CD4-positive, alpha-beta T cell treated with Interleukin-4 for 1 hour (primary cell): ENCODE measurements at regions not wholly inside any gene's neighbourhood (a gene's known extent, or its start where the extent isn't known, plus 50 kb on each side); places are given as distances from the start of the nearest gene placed in this dataset.

ENCODE experiments used
- DNase-seq, 2 donors: peaks; one replicate each; pipeline ENCODE4 v3.0.0-alpha.2; 2020 to 2022

- DNase-seq, result no peak
Observed at GRCh38 chr6:29999416-29999815, 57.1 kb downstream of the HLA-A start.

GRCh38 chr6:30000156-30000791 is 57.9 kb downstream of the HLA-A start:
- no peak for DNase-seq

- no peak for DNase-seq
Observed at GRCh38 chr6:30002871-30003270, 58.2 kb upstream of the POLR1H start.

- no peak for DNase-seq
Observed at GRCh38 chr6:30005482-30005881, 55.6 kb upstream of the POLR1H start.

- peak in 1 of 2 donors; percentile 9 for DNase-seq
Observed at GRCh38 chr6:30006170-30007131, 54.6 kb upstream of the POLR1H start.

- peak in 1 of 2 donors; percentile 17 for DNase-seq
Observed at GRCh38 chr6:30007132-30007764, 53.8 kb upstream of the POLR1H start.

GRCh38 chr6:30009113-30009512 is 52.0 kb upstream of the POLR1H start:
- no peak for DNase-seq
